H1 (cell line): ENCODE measurements at regions not wholly inside any gene's neighbourhood (a gene's known extent, or its start where the extent isn't known, plus 50 kb on each side); places are given as distances from the start of the nearest gene placed in this dataset.

ENCODE experiments used
- CTCF ChIA-PET: fragments of 300-600 bp; sonication (Branson Sonifier 250); formaldehyde crosslinking; loops from one replicate; lab custom pipeline; 2021; ENCODE audit not compliant: partially characterized antibody; lab: Charles Lee
- POLR2A ChIA-PET: fragments of 300-600 bp; sonication (Branson Sonifier 250); formaldehyde crosslinking; loops from one replicate; lab custom pipeline; 2021; ENCODE audit warnings: inconsistent platforms; ENCODE audit not compliant: partially characterized antibody; lab: Charles Lee
- DNase-seq, 2 experiments: peaks; one replicate each; pipeline versions ENCODE4 v3.0.0 to v3.0.0-alpha.2; 2010 to 2022; ENCODE audit warnings: low spot score in 2 of 2, low read depth in 1 of 2, mixed read lengths in 1 of 2
- FAIRE-seq: peaks from 2 replicates; lab custom pipeline; 2011; peaks lifted over from hg19 to GRCh38; lab: Jason Lieb, UNC
- H2AFZ ChIP-seq: 2 replicates; pipeline ENCODE4 v1.8.1; 2012; ENCODE audit warnings: low read length, inconsistent platforms
- H2AK5ac ChIP-seq: 2 replicates; pipeline ENCODE4 v1.6.1; 2013; ENCODE audit warnings: low read depth, low read length
- H2BK120ac ChIP-seq: replicated peaks from 2 replicates; pipeline ENCODE3; 2013; ENCODE audit warnings: low read depth, low read length, inconsistent platforms
- H2BK12ac ChIP-seq: 2 replicates; pipeline ENCODE4 v1.6.1; 2013; ENCODE audit warnings: low read depth, low read length
- H2BK15ac ChIP-seq: 2 replicates; pipeline ENCODE4 v1.6.1; 2013; ENCODE audit warnings: low read length
- H2BK20ac ChIP-seq: 2 replicates; pipeline ENCODE4 v1.6.1; 2013; ENCODE audit warnings: low read length
- H2BK5ac ChIP-seq: 2 replicates; pipeline ENCODE4 v1.6.1; 2013; ENCODE audit warnings: low read depth, low read length
- H3K14ac ChIP-seq: 2 replicates; pipeline ENCODE4 v1.6.1; 2013; ENCODE audit warnings: inconsistent platforms; ENCODE audit not compliant: insufficient read length
- H3K18ac ChIP-seq: 2 replicates; pipeline ENCODE4 v1.6.1; 2013; ENCODE audit warnings: low read length; ENCODE audit errors: extremely low read depth
- H3K23ac ChIP-seq: 2 replicates; pipeline ENCODE4 v1.6.1; 2013; ENCODE audit warnings: inconsistent platforms; ENCODE audit not compliant: insufficient read length
- H3K23me2 ChIP-seq: 2 replicates; pipeline ENCODE4 v1.6.1; 2013; ENCODE audit warnings: low read depth, low read length
- H3K27ac ChIP-seq: 2 replicates; pipeline ENCODE4 v1.6.1; 2011; ENCODE audit warnings: low read depth, low read length, inconsistent platforms
- H3K27me3 ChIP-seq, 4 experiments: replicated peaks in 1 of 4; 1 replicate in 1 of 4; 2 replicates in 3 of 4; pipeline versions ENCODE4 v1.6.1 to v1.8.1; 2011 to 2013; ENCODE audit warnings: low read length in 3 of 4, mild to moderate bottlenecking in 3 of 4, inconsistent platforms in 2 of 4, mixed read lengths in 2 of 4, moderate library complexity in 1 of 4; ENCODE audit not compliant: control insufficient read depth in 3 of 4, insufficient read depth in 3 of 4; ENCODE audit errors: extremely low read depth in 1 of 4
- H3K36me3 ChIP-seq, 4 experiments: 2 replicates each; pipeline versions ENCODE4 v1.6.1 to v1.8.1; 2011 to 2013; ENCODE audit warnings: mild to moderate bottlenecking in 4 of 4, low read length in 3 of 4, moderate library complexity in 2 of 4, control low read depth in 1 of 4, inconsistent platforms in 1 of 4; ENCODE audit not compliant: insufficient read depth in 4 of 4, control insufficient read depth in 2 of 4
- H3K4ac ChIP-seq: replicated peaks from 2 replicates; pipeline ENCODE3; 2013; ENCODE audit warnings: low read length, low read depth, mixed read lengths, inconsistent platforms; ENCODE audit not compliant: insufficient read length
- H3K4me1 ChIP-seq, 4 experiments: replicated peaks in 1 of 4; 1 replicate in 1 of 4; 2 replicates in 3 of 4; pipeline versions ENCODE4 v1.6.1 to v1.8.1; 2011 to 2013; ENCODE audit warnings: low read length in 3 of 4, inconsistent platforms in 2 of 4, mixed read lengths in 1 of 4; ENCODE audit not compliant: insufficient read depth in 4 of 4, control insufficient read depth in 3 of 4
- H3K4me2 ChIP-seq, 2 experiments: 2 replicates each; pipeline versions ENCODE4 v1.6.1 to v1.8.1; 2011 to 2013; ENCODE audit warnings: low read depth in 2 of 2, low read length in 2 of 2, control low read depth in 1 of 2, inconsistent platforms in 1 of 2, mild to moderate bottlenecking in 1 of 2; ENCODE audit not compliant: insufficient read depth in 1 of 2
- H3K4me3 ChIP-seq, 4 experiments: fragments of 200-600, 300-600 bp in 1 of 4; sonication (generic), shearing (Covaris generic), sonication (Bioruptor Twin) in 1 of 4; 2 replicates each; pipeline versions ENCODE4 v1.5.1 to v1.8.1; 2011 to 2016; ENCODE audit warnings: low read length in 4 of 4, low read depth in 3 of 4, control low read depth in 2 of 4, inconsistent platforms in 2 of 4, mild to moderate bottlenecking in 2 of 4, mixed read lengths in 1 of 4, moderate library complexity in 1 of 4; ENCODE audit not compliant: insufficient read depth in 2 of 4; ENCODE audit errors: extremely low read depth in 1 of 4
- H3K56ac ChIP-seq: replicated peaks from 2 replicates; pipeline ENCODE3; 2013; ENCODE audit warnings: low read depth, mild to moderate bottlenecking, mixed read lengths, low read length, inconsistent platforms; ENCODE audit not compliant: insufficient read length
- H3K79me1 ChIP-seq: 2 replicates; pipeline ENCODE4 v1.6.1; 2013; ENCODE audit warnings: low read depth, low read length, control low read depth
- H3K79me2 ChIP-seq, 2 experiments: 2 replicates each; pipeline versions ENCODE4 v1.6.1 to v1.8.1; 2012 to 2013; ENCODE audit warnings: low read length in 2 of 2, mild to moderate bottlenecking in 2 of 2, inconsistent platforms in 1 of 2; ENCODE audit not compliant: insufficient read depth in 2 of 2, control insufficient read depth in 1 of 2
- H3K9ac ChIP-seq, 4 experiments: replicated peaks in 1 of 4; 1 replicate in 1 of 4; 2 replicates in 3 of 4; pipeline versions ENCODE4 v1.6.1 to v1.8.1; 2011 to 2013; ENCODE audit warnings: low read depth in 3 of 4, low read length in 3 of 4, control low read depth in 2 of 4, mild to moderate bottlenecking in 2 of 4, moderate library complexity in 2 of 4, inconsistent platforms in 1 of 4; ENCODE audit errors: extremely low read depth in 1 of 4
- H3K9me3 ChIP-seq, 2 experiments: 2 replicates each; pipeline versions ENCODE4 v1.6.1 to v1.8.1; 2012 to 2013; ENCODE audit warnings: mild to moderate bottlenecking in 2 of 2, moderate library complexity in 2 of 2, control low read depth in 1 of 2, inconsistent platforms in 1 of 2, low read depth in 1 of 2, low read length in 1 of 2, mixed read lengths in 1 of 2; ENCODE audit not compliant: insufficient read depth in 2 of 2
- H4K20me1 ChIP-seq, 2 experiments: replicated peaks in 1 of 2; 2 replicates each; pipeline versions ENCODE3 to v1.8.1; 2011 to 2013; ENCODE audit warnings: inconsistent platforms in 2 of 2, low read length in 2 of 2, mild to moderate bottlenecking in 1 of 2; ENCODE audit not compliant: insufficient read depth in 2 of 2, control insufficient read depth in 1 of 2
- H4K5ac ChIP-seq: 2 replicates; pipeline ENCODE4 v1.6.1; 2013; ENCODE audit warnings: low read length, low read depth, mixed read lengths, inconsistent platforms; ENCODE audit not compliant: insufficient read length
- H4K8ac ChIP-seq: 2 replicates; pipeline ENCODE4 v1.8.0; 2013; ENCODE audit warnings: mild to moderate bottlenecking, moderate library complexity, low read length, inconsistent platforms; ENCODE audit not compliant: insufficient read depth; ENCODE audit errors: extremely low read depth
- H4K91ac ChIP-seq: replicated peaks from 2 replicates; pipeline ENCODE3; 2013; ENCODE audit warnings: low read length, mixed read lengths, inconsistent platforms; ENCODE audit not compliant: insufficient read length
- ATF3 ChIP-seq: IDR thresholded peaks from 2 replicates; pipeline ENCODE4 v1.6.1; 2011; ENCODE audit warnings: low read depth, mild to moderate bottlenecking, low read length; ENCODE audit not compliant: insufficient read depth
- CBX8 ChIP-seq: fragments of 300-800, 300-1000 bp; sonication (generic); IDR thresholded peaks from 2 replicates; pipeline ENCODE4 v1.7.1; 2016; ENCODE audit warnings: low read depth, low read length, borderline replicate concordance
- EGR1 ChIP-seq: IDR thresholded peaks from 2 replicates; pipeline ENCODE4 v1.6.1; 2011; ENCODE audit warnings: low read depth, low read length, borderline replicate concordance
- GTF2F1 ChIP-seq: IDR thresholded peaks from 2 replicates; pipeline ENCODE4 v1.6.1; 2012; ENCODE audit warnings: low read depth, low read length, improper control_type of control experiment, borderline replicate concordance
- JUN ChIP-seq: IDR thresholded peaks from 2 replicates; pipeline ENCODE4 v1.6.1; 2011; ENCODE audit warnings: low read depth, mild to moderate bottlenecking, improper control_type of control experiment, low read length
- NRF1 ChIP-seq: IDR thresholded peaks from 2 replicates; pipeline ENCODE4 v1.6.1; 2011; ENCODE audit warnings: mild to moderate bottlenecking, low read depth, low read length, improper control_type of control experiment
- RFX5 ChIP-seq: IDR thresholded peaks from 2 replicates; pipeline ENCODE4 v1.6.1; 2011; ENCODE audit warnings: low read depth, low read length, improper control_type of control experiment, borderline replicate concordance
- ZNF274 ChIP-seq: IDR thresholded peaks from 2 replicates; pipeline ENCODE4 v1.7.0; 2012; ENCODE audit warnings: low read length, borderline replicate concordance; ENCODE audit errors: extremely low read depth
- WGBS, 2 experiments: shearing (Covaris generic) in 1 of 2; methylation state at CpG; one replicate each; pipeline versions ENCODE4 v1.1.6 to v1.1.7; 2013 to 2015; ENCODE audit warnings: low lambda C conversion rate in 2 of 2, mixed read lengths in 2 of 2, inconsistent platforms in 1 of 2, low coverage in 1 of 2, missing lambda C conversion rate in 1 of 2; ENCODE audit not compliant: insufficient replicate concordance in 2 of 2, insufficient coverage in 1 of 2, insufficient read length in 1 of 2; ENCODE audit errors: extremely low coverage in 1 of 2, missing lambda C conversion rate in 1 of 2; 5-methylcytosine and 5-hydroxymethylcytosine counted together

- ChIA-PET POLR2A (no interaction called here), CTCF (interaction anchor here (1.2 to 1.7 kb wide), 3 partner anchors 18 to 314 kb away, joined by 3 to 7 read pairs (median 3); no protein-coding TSS in a partner anchor)
- Histone ChIP-seq H2AFZ (no peak overlapping the region), H3K4ac (no peak overlapping the region), H3K23me2 (peaks cover 5% of the 10 kb centered on the region; the same call in 1 of the 2 replicates), H3K4me3 (no peak overlapping the region), H2BK120ac (no peak overlapping the region), H3K14ac (no peak overlapping the region), H3K27ac (no peak overlapping the region), H3K9ac (no peak overlapping the region), H3K4me2 (no peak overlapping the region), H3K4me1 (peaks cover 0 to 2% (median 0%) of the 10 kb centered on the region in 4 experiments; a peak in 3 of 7 replicates), H4K20me1 (peaks cover 0 to 6% of the 10 kb centered on the region in 2 experiments), H3K18ac (no peak overlapping the region), H3K23ac (no peak overlapping the region), H3K9me3 (no peaks in the 10 kb centered on the region; a peak in 1 of 4 replicates), H3K79me2 (no peaks in the 10 kb centered on the region), H4K8ac (no peak overlapping the region), H4K5ac (no peak overlapping the region), H2AK5ac (no peak overlapping the region), H3K36me3 (no peaks in the 10 kb centered on the region), H3K27me3 (no peaks in the 10 kb centered on the region), H4K91ac (peak overlapping the region; percentile 29), H3K79me1 (no peaks in the 10 kb centered on the region), H3K56ac (peak overlapping the region; percentile 83), H2BK20ac (peak overlapping the region; percentile 24; the same call in 1 of the 2 replicates), H2BK5ac (0 out of 2 replicates have a peak overlapping the region, but pooled peaks have one; percentile 6)
- FAIRE-seq (no peak), DNase-seq (peak in 1 of 2 experiments; percentile 23)
- 84 to 100% methylated on average over 1 to 11 of the region's 11 CpGs for WGBS, 2 experiments
- TF ChIP-seq ZNF274 (no peak), JUN (no peak), EGR1 (no peak), ATF3 (no peak), GTF2F1 (no peak), NRF1 (no peak), RFX5 (no peak), CBX8 (no peak)
- TF ChIP-seq, all 59 proteins: peak for 0
- Histone ChIP-seq H2BK12ac (peak overlapping the region; percentile 64; the same call in 1 of the 2 replicates), H2BK15ac (peak overlapping the region; percentile 82; the same call in 1 of the 2 replicates)
Measured at GRCh38 chr22:49322861-49323622, 504.6 kb downstream of the BRD1 start.
